ENCODE measurements at regions not wholly inside any gene's neighbourhood (a gene's known extent, or its start where the extent isn't known, plus 50 kb on each side); places are given as distances from the start of the nearest gene placed in this dataset.

DNA sequence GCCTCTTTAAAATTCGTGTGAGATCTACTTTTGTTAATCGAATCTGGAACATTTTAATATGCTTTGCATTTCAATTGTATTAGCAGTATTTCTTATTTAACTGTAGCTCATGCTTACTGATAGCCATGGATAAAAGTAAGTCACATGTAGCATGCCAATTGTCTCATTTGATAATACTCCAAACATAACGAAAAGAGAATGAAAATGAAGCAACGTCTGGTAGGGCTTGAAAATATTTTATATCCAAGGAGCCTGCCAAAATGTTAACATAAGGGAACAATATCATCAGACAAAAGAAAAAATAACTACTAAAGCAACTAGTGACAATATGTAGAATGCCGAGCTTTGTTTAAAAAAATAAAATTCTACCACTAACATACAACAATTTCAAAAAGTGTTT is 94.1 kb upstream of the MID1 start:
- TF ChIP-seq MAX (IDR thresholded peaks at IDR 0.05) (no peak), CTCF (IDR thresholded peaks at IDR 0.05; ENCODE audit: low read depth, low read length, missing input control) (no peak), JUND (IDR thresholded peaks at IDR 0.05) (no peak), SP1 (IDR thresholded peaks at IDR 0.05) (no peak), REST (IDR thresholded peaks at IDR 0.05) (no peak), TAF1 (conservative IDR thresholded peaks at IDR 0.05) (no peak), RAD21 (IDR thresholded peaks at IDR 0.05) (no peak), FOXA1 (IDR thresholded peaks at IDR 0.05) (no peak)
